Peyer's patch (tissue), 4 donors: ENCODE measurements at regions not wholly inside any gene's neighbourhood (a gene's known extent, or its start where the extent isn't known, plus 50 kb on each side); places are given as distances from the start of the nearest gene placed in this dataset.

ENCODE experiments used
- CTCF ChIP-seq, 6 experiments: fragments of 450-650 bp in 4 of 6; fragments of 200-600 bp in 2 of 6; sonication (generic) in 1 of 6; IDR thresholded peaks; one replicate each; pipeline ENCODE4 v1.5.1; 2017 to 2019; ENCODE audit warnings: antibody characterized with exemption in 6 of 6, mild to moderate bottlenecking in 3 of 6, moderate library complexity in 1 of 6
- POLR2A ChIP-seq, 2 donors: fragments of 450-650 bp; IDR thresholded peaks; one replicate each; pipeline ENCODE4 v1.5.1; 2017; ENCODE audit warnings: antibody characterized with exemption in 2 of 2, mild to moderate bottlenecking in 2 of 2, moderate library complexity in 2 of 2

- TF ChIP-seq CTCF (IDR thresholded peaks at IDR 0.05) (no peak), POLR2A (IDR thresholded peaks at IDR 0.05) (no peak)
Observed at GRCh38 chr1:55814967-55815366, 599.8 kb upstream of the USP24 start.
